ENCODE measurements at regions not wholly inside any gene's neighbourhood (a gene's known extent, or its start where the extent isn't known, plus 50 kb on each side); places are given as distances from the start of the nearest gene placed in this dataset.
"Not testable (repeated sequence)": the region's sequence is repeated elsewhere in the genome, so short reads cannot be mapped to it uniquely, and the experiment has no call there.

- Histone ChIP-seq H2AFZ (ENCODE audit: low read depth, low read length) (no peak overlapping the region), H3K4me1 (ENCODE audit: insufficient read depth, low read length) (peaks cover 53% of the 10 kb centered on the region), H3K27me3 (ENCODE audit: insufficient read depth, low read length) (no peaks in the 10 kb centered on the region), H3K36me3 (ENCODE audit: insufficient read depth, low read length) (no peaks in the 10 kb centered on the region), H3K4me3 (ENCODE audit: low read length) (no peak overlapping the region), H3K9me3 (ENCODE audit: low read length) (no peaks in the 10 kb centered on the region)
Measured at GRCh38 chr6:139472351-139473015, 98.0 kb upstream of the CITED2 start.

GRCh38 chr6:139470997-139471396 is 96.5 kb upstream of the CITED2 start:
- no peak overlapping the region for H2AFZ ChIP-seq (ENCODE audit: low read depth, low read length)
- H3K9me3 ChIP-seq (ENCODE audit: low read length) = no peaks in the 10 kb centered on the region
- no peaks in the 10 kb centered on the region for H3K27me3 ChIP-seq (ENCODE audit: insufficient read depth, low read length)
- H3K36me3 ChIP-seq (ENCODE audit: insufficient read depth, low read length) = no peaks in the 10 kb centered on the region
- peaks cover 43% of the 10 kb centered on the region for H3K4me1 ChIP-seq (ENCODE audit: insufficient read depth, low read length)
- no peak overlapping the region for H3K4me3 ChIP-seq (ENCODE audit: low read length)

- no peaks in the 10 kb centered on the region for H3K9me3 ChIP-seq (ENCODE audit: low read length)
- peaks cover 18% of the 10 kb centered on the region for H3K4me1 ChIP-seq (ENCODE audit: insufficient read depth, low read length)
- no peaks in the 10 kb centered on the region for H3K36me3 ChIP-seq (ENCODE audit: insufficient read depth, low read length)
- H2AFZ ChIP-seq (ENCODE audit: low read depth, low read length) = no peak overlapping the region
- no peaks in the 10 kb centered on the region for H3K27me3 ChIP-seq (ENCODE audit: insufficient read depth, low read length)
- no peak overlapping the region for H3K4me3 ChIP-seq (ENCODE audit: low read length)
Measured at GRCh38 chr6:139468178-139468819, 93.9 kb upstream of the CITED2 start.

GRCh38 chr6:139457476-139457875 is 83.0 kb upstream of the CITED2 start:
- H3K9me3 ChIP-seq (ENCODE audit: low read length) = no peaks in the 10 kb centered on the region
- H3K36me3 ChIP-seq (ENCODE audit: insufficient read depth, low read length) = no peaks in the 10 kb centered on the region
- H2AFZ ChIP-seq (ENCODE audit: low read depth, low read length) = no peak overlapping the region
- no peaks in the 10 kb centered on the region for H3K27me3 ChIP-seq (ENCODE audit: insufficient read depth, low read length)
- no peak overlapping the region for H3K4me3 ChIP-seq (ENCODE audit: low read length)
- H3K4me1 ChIP-seq (ENCODE audit: insufficient read depth, low read length) = no peaks in the 10 kb centered on the region

GRCh38 chr6:139452148-139452876 is 77.9 kb upstream of the CITED2 start:
- no peaks in the 10 kb centered on the region for H3K9me3 ChIP-seq (ENCODE audit: low read length)
- H3K36me3 ChIP-seq (ENCODE audit: insufficient read depth, low read length) = no peaks in the 10 kb centered on the region
- peaks cover 12% of the 10 kb centered on the region for H3K4me1 ChIP-seq (ENCODE audit: insufficient read depth, low read length)
- peak overlapping the region; percentile 3 for H2AFZ ChIP-seq (ENCODE audit: low read depth, low read length)
- no peaks in the 10 kb centered on the region for H3K27me3 ChIP-seq (ENCODE audit: insufficient read depth, low read length)
- H3K4me3 ChIP-seq (ENCODE audit: low read length) = no peak overlapping the region

GRCh38 chr6:139449611-139450000 is 75.2 kb upstream of the CITED2 start:
- H2AFZ ChIP-seq (ENCODE audit: low read depth, low read length) = no peak overlapping the region
- H3K9me3 ChIP-seq (ENCODE audit: low read length) = no peaks in the 10 kb centered on the region
- no peak overlapping the region for H3K4me3 ChIP-seq (ENCODE audit: low read length)
- no peaks in the 10 kb centered on the region for H3K36me3 ChIP-seq (ENCODE audit: insufficient read depth, low read length)
- H3K27me3 ChIP-seq (ENCODE audit: insufficient read depth, low read length) = no peaks in the 10 kb centered on the region
- peaks cover 17% of the 10 kb centered on the region for H3K4me1 ChIP-seq (ENCODE audit: insufficient read depth, low read length)

- H3K4me3 ChIP-seq (ENCODE audit: low read length) = no peak overlapping the region
- H3K9me3 ChIP-seq (ENCODE audit: low read length) = no peaks in the 10 kb centered on the region
- H3K36me3 ChIP-seq (ENCODE audit: insufficient read depth, low read length) = no peaks in the 10 kb centered on the region
- no peaks in the 10 kb centered on the region for H3K27me3 ChIP-seq (ENCODE audit: insufficient read depth, low read length)
- H2AFZ ChIP-seq (ENCODE audit: low read depth, low read length) = no peak overlapping the region
- H3K4me1 ChIP-seq (ENCODE audit: insufficient read depth, low read length) = peaks cover 17% of the 10 kb centered on the region
Measured at GRCh38 chr6:139448998-139449610, 74.7 kb upstream of the CITED2 start.

- Histone ChIP-seq H2AFZ (ENCODE audit: low read depth, low read length) (no peak overlapping the region), H3K4me1 (ENCODE audit: insufficient read depth, low read length) (peaks cover 17% of the 10 kb centered on the region), H3K9me3 (ENCODE audit: low read length) (no peaks in the 10 kb centered on the region), H3K36me3 (ENCODE audit: insufficient read depth, low read length) (no peaks in the 10 kb centered on the region), H3K27me3 (ENCODE audit: insufficient read depth, low read length) (no peaks in the 10 kb centered on the region), H3K4me3 (ENCODE audit: low read length) (no peak overlapping the region)
Measured at GRCh38 chr6:139448051-139448649, 73.7 kb upstream of the CITED2 start.

- Histone ChIP-seq H3K4me3 (ENCODE audit: low read length) (no peak overlapping the region), H3K4me1 (ENCODE audit: insufficient read depth, low read length) (peaks cover 17% of the 10 kb centered on the region), H3K9me3 (ENCODE audit: low read length) (no peaks in the 10 kb centered on the region), H2AFZ (ENCODE audit: low read depth, low read length) (no peak overlapping the region), H3K27me3 (ENCODE audit: insufficient read depth, low read length) (no peaks in the 10 kb centered on the region), H3K36me3 (ENCODE audit: insufficient read depth, low read length) (no peaks in the 10 kb centered on the region)
Measured at GRCh38 chr6:139447656-139447975, 73.2 kb upstream of the CITED2 start.

- Histone ChIP-seq H3K4me3 (ENCODE audit: low read length) (no peak overlapping the region), H3K36me3 (ENCODE audit: insufficient read depth, low read length) (no peaks in the 10 kb centered on the region), H3K27me3 (ENCODE audit: insufficient read depth, low read length) (no peaks in the 10 kb centered on the region), H3K9me3 (ENCODE audit: low read length) (no peaks in the 10 kb centered on the region), H2AFZ (ENCODE audit: low read depth, low read length) (no peak overlapping the region), H3K4me1 (ENCODE audit: insufficient read depth, low read length) (peaks cover 17% of the 10 kb centered on the region)
Measured at GRCh38 chr6:139446768-139447655, 72.6 kb upstream of the CITED2 start.

GRCh38 chr6:139446138-139446715 is 71.8 kb upstream of the CITED2 start:
- Histone ChIP-seq H3K9me3 (ENCODE audit: low read length) (no peaks in the 10 kb centered on the region), H3K4me1 (ENCODE audit: insufficient read depth, low read length) (peaks cover 17% of the 10 kb centered on the region), H3K27me3 (ENCODE audit: insufficient read depth, low read length) (no peaks in the 10 kb centered on the region), H3K36me3 (ENCODE audit: insufficient read depth, low read length) (no peaks in the 10 kb centered on the region), H3K4me3 (ENCODE audit: low read length) (no peak overlapping the region), H2AFZ (ENCODE audit: low read depth, low read length) (no peak overlapping the region)

- H3K4me1 ChIP-seq (ENCODE audit: insufficient read depth, low read length); H3K36me3 ChIP-seq (ENCODE audit: insufficient read depth, low read length); H3K9me3 ChIP-seq (ENCODE audit: low read length); H3K27me3 ChIP-seq (ENCODE audit: insufficient read depth, low read length); H2AFZ ChIP-seq (ENCODE audit: low read depth, low read length); H3K4me3 ChIP-seq (ENCODE audit: low read length): not testable (repeated sequence)
Measured at GRCh38 chr6:139444273-139444787, 69.9 kb upstream of the CITED2 start.

All from neuron (in vitro differentiated cells).